Tibial artery (tissue), 4 donors: ENCODE measurements at regions not wholly inside any gene's neighbourhood (a gene's known extent, or its start where the extent isn't known, plus 50 kb on each side); places are given as distances from the start of the nearest gene placed in this dataset.

Source experiments
- DNase-seq, 2 donors: peaks; one replicate each; pipeline ENCODE4 v3.0.0-alpha.2; 2019
- H3K27ac ChIP-seq, 2 donors: fragments of 200-600 bp; sonication (generic) in 1 of 2; 1 replicate in 1 of 2; 2 replicates in 1 of 2; pipeline ENCODE4 v1.5.1; 2018 to 2019; ENCODE audit warnings: mild to moderate bottlenecking in 1 of 2
- H3K27me3 ChIP-seq, 2 donors: fragments of 200-600 bp; sonication (generic) in 1 of 2; one replicate each; pipeline versions ENCODE4 v1.5.1 to v1.6.0; 2016 to 2019
- H3K36me3 ChIP-seq, 3 donors: fragments of 200-600 bp; sonication (generic) in 2 of 3; one replicate each; pipeline ENCODE4 v1.5.1; 2016 to 2019; ENCODE audit warnings: mild to moderate bottlenecking in 2 of 3
- H3K4me1 ChIP-seq, 4 donors: fragments of 200-600 bp; sonication (generic) in 2 of 4; 1 replicate in 3 of 4; 2 replicates in 1 of 4; pipeline ENCODE4 v1.5.1; 2016 to 2019
- H3K4me3 ChIP-seq, 2 donors: fragments of 200-600 bp; sonication (generic) in 1 of 2; 1 replicate in 1 of 2; 2 replicates in 1 of 2; pipeline ENCODE4 v1.5.1; 2018 to 2019; ENCODE audit warnings: mild to moderate bottlenecking in 2 of 2
- H3K9me3 ChIP-seq, 3 donors: fragments of 200-600 bp; sonication (generic) in 1 of 3; one replicate each; pipeline ENCODE4 v1.5.1; 2016 to 2019
- CTCF ChIP-seq, 2 experiments: fragments of 200-600 bp in 1 of 2; fragments of 450-650 bp in 1 of 2; IDR thresholded peaks; one replicate each; pipeline ENCODE4 v1.5.1; 2017 to 2019; ENCODE audit warnings: antibody characterized with exemption in 2 of 2, mild to moderate bottlenecking in 1 of 2, moderate library complexity in 1 of 2
- intact Hi-C: fragments of 100-400 bp; cut with DNase I; formaldehyde crosslinking; loops from one replicate; pipeline ENCODE4 v1.15.0; 2023; ENCODE audit warnings: low total_unique reads

- H3K27ac ChIP-seq = no peak overlapping the region
- H3K27me3 ChIP-seq = no peaks in the 10 kb centered on the region
- H3K4me3 ChIP-seq = no peak overlapping the region
- peaks cover 0 to 4% (median 0%) of the 10 kb centered on the region in 3 donors for H3K9me3 ChIP-seq
- intact Hi-C loops = loop anchor here (5.0 kb wide), 1 partner anchor 485 kb away; no protein-coding TSS in a partner anchor
- no peak for TF ChIP-seq CTCF (IDR thresholded peaks at IDR 0.05)
- H3K36me3 ChIP-seq = no peaks in the 10 kb centered on the region
- H3K4me1 ChIP-seq = no peaks in the 10 kb centered on the region
- DNase-seq = no peak
Measured at GRCh38 chrX:7771788-7772438, 71.1 kb upstream of the VCX start.

GRCh38 chrX:7759830-7760229 is 83.1 kb upstream of the VCX start:
- intact Hi-C loops = no loop called here
- Histone ChIP-seq H3K4me1 (no peaks in the 10 kb centered on the region), H3K27me3 (no peaks in the 10 kb centered on the region), H3K9me3 (no peaks in the 10 kb centered on the region), H3K27ac (no peak overlapping the region), H3K4me3 (no peak overlapping the region), H3K36me3 (no peaks in the 10 kb centered on the region)
- no peak for TF ChIP-seq CTCF (IDR thresholded peaks at IDR 0.05)
- DNase-seq = no peak

- DNase-seq = no peak
- no peaks in the 10 kb centered on the region for H3K4me1 ChIP-seq
- no peak for TF ChIP-seq CTCF (IDR thresholded peaks at IDR 0.05)
- H3K9me3 ChIP-seq = no peaks in the 10 kb centered on the region
- intact Hi-C loops = no loop called here
- H3K36me3 ChIP-seq = no peaks in the 10 kb centered on the region
- H3K27me3 ChIP-seq = no peaks in the 10 kb centered on the region
- no peak overlapping the region for H3K27ac ChIP-seq
- no peak overlapping the region for H3K4me3 ChIP-seq
Measured at GRCh38 chrX:7746856-7747255, 96.1 kb upstream of the VCX start.

- no peak for TF ChIP-seq CTCF (IDR thresholded peaks at IDR 0.05)
- no peaks in the 10 kb centered on the region for H3K27me3 ChIP-seq
- no peaks in the 10 kb centered on the region for H3K9me3 ChIP-seq
- no peaks in the 10 kb centered on the region for H3K36me3 ChIP-seq
- peak in 1 of 2 donors; percentile 23 for DNase-seq
- H3K4me1 ChIP-seq = no peaks in the 10 kb centered on the region
- intact Hi-C loops = no loop called here
- H3K4me3 ChIP-seq = no peak overlapping the region
- no peak overlapping the region for H3K27ac ChIP-seq
Measured at GRCh38 chrX:7730071-7730470, 112.9 kb upstream of the VCX start.

- no peak overlapping the region for H3K4me3 ChIP-seq
- intact Hi-C loops = no loop called here
- DNase-seq = no peak
Measured at GRCh38 chrX:7720519-7720918, 122.5 kb upstream of the VCX start.

More at GRCh38 chrX:7720519-7720918, 122.5 kb upstream of the VCX start:
- Histone ChIP-seq H3K9me3 (no peaks in the 10 kb centered on the region), H3K27ac (no peak overlapping the region), H3K36me3 (no peaks in the 10 kb centered on the region), H3K27me3 (no peaks in the 10 kb centered on the region), H3K4me1 (no peaks in the 10 kb centered on the region)
- no peak for TF ChIP-seq CTCF (IDR thresholded peaks at IDR 0.05)
